ENCODE measurements at regions not wholly inside any gene's neighbourhood (a gene's known extent, or its start where the extent isn't known, plus 50 kb on each side); places are given as distances from the start of the nearest gene placed in this dataset.

DNA sequence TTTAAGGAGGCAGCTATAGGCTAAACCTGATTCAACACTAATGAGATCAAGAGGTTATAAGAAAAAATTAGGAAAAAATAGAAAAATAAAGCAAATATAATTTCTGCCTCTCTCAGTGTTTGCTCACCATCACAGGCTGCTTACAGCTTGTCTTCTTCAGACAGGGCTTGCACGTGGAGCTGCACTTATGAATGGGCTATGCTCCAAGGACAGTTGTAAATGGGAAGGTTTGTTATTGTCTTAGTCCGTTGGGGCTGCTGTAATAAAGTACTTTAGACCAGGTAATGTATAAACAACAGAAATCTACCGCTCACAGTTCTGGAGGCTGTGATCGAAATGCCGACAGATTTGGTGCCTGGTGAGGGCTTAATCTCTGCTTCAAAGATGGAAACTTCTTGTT, 219.8 kb downstream of the NEBL start:
- H3K36me3 ChIP-seq (ENCODE audit: control insufficient read depth, insufficient read depth, low read length) = no peaks in the 10 kb centered on the region
- POLR2A ChIA-PET = no interaction called here
- TF ChIP-seq, protein P1, sequence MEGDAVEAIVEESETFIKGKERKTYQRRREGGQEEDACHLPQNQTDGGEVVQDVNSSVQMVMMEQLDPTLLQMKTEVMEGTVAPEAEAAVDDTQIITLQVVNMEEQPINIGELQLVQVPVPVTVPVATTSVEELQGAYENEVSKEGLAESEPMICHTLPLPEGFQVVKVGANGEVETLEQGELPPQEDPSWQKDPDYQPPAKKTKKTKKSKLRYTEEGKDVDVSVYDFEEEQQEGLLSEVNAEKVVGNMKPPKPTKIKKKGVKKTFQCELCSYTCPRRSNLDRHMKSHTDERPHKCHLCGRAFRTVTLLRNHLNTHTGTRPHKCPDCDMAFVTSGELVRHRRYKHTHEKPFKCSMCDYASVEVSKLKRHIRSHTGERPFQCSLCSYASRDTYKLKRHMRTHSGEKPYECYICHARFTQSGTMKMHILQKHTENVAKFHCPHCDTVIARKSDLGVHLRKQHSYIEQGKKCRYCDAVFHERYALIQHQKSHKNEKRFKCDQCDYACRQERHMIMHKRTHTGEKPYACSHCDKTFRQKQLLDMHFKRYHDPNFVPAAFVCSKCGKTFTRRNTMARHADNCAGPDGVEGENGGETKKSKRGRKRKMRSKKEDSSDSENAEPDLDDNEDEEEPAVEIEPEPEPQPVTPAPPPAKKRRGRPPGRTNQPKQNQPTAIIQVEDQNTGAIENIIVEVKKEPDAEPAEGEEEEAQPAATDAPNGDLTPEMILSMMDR (IDR thresholded peaks at IDR 0.05; ENCODE audit: insufficient read depth, low read depth, low read length) = no peak
- H3K4me3 ChIP-seq (ENCODE audit: low read depth, low read length) = no peak overlapping the region
- CTCF ChIA-PET = no interaction called here
- no peak for DNase-seq (ENCODE audit: low read depth)
- no peaks in the 10 kb centered on the region for H3K27me3 ChIP-seq (ENCODE audit: control insufficient read depth, insufficient read depth, low read length)

DNA sequence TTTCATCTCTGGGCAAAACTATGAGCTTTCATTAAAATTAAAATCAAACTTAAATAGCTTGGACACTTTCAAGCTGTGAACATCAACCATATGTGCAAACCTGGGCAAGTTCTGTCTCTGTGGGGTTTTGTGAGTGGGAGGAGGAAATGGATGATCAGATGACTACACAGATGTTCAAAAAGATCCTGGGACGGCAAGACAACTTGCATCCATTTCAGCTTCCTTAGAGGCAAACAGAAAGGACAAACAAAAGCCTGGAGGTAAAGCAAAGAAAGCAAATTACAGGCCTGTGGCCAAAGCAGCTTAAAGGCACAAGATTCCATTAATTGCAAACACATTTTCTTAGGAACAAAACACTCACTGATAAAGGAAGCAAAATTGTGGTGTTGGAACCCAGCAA, 222.2 kb downstream of the NEBL start:
- Histone ChIP-seq H3K36me3 (ENCODE audit: control insufficient read depth, insufficient read depth, low read length) (no peaks in the 10 kb centered on the region), H3K4me3 (ENCODE audit: low read depth, low read length) (no peak overlapping the region), H3K27me3 (ENCODE audit: control insufficient read depth, insufficient read depth, low read length) (no peaks in the 10 kb centered on the region)
- TF ChIP-seq, protein P1 (IDR thresholded peaks at IDR 0.05; ENCODE audit: insufficient read depth, low read depth, low read length) = no peak
- CTCF ChIA-PET = no interaction called here
- DNase-seq (ENCODE audit: low read depth) = no peak
- POLR2A ChIA-PET = no interaction called here

DNA sequence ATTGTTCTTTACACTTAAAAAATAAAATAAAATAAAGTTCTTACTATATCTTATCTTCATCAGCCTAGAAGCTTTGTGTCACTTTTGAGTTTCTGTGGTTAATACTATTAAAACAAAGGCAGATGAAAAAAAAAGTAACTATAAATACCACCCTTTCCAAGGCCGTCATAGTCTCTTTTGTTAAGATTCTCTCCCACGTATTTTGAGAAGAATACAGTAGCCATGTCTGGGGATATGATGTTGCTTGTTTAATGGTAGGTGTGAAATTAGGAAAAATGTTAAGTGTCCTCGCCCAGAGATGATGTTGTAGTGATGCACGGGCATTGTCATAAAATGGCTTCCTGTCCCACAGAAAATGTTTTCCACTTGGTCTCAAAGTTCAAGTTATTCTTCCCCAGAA, 223.9 kb downstream of the NEBL start:
- POLR2A ChIA-PET = no interaction called here

DNA sequence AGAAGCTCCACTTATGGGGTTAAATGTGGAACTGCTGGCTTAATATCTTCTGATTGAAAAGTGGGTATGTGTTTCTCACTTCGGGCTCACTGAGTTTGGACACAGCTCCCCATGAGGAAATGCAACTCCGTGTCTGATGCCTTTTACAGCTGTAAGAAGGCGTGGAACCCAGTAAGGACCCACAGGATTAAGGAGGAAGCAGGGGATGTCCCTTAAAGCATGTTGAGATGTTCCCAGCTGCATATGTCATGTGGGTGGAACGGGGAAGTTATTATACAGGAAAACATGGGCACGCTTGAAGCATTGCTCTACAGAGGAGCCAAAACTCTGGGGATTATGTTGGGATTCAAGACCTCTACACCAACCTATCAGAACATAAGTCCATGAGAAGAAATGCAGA, 224.4 kb downstream of the NEBL start:
- Histone ChIP-seq H3K4me3 (ENCODE audit: low read depth, low read length) (no peak overlapping the region), H3K36me3 (ENCODE audit: control insufficient read depth, insufficient read depth, low read length) (no peaks in the 10 kb centered on the region), H3K27me3 (ENCODE audit: control insufficient read depth, insufficient read depth, low read length) (no peaks in the 10 kb centered on the region)
- DNase-seq (ENCODE audit: low read depth) = no peak
- POLR2A ChIA-PET = no interaction called here
- TF ChIP-seq, protein P1 (IDR thresholded peaks at IDR 0.05; ENCODE audit: insufficient read depth, low read depth, low read length) = no peak
- CTCF ChIA-PET = no interaction called here

More for the DNA sequence above, 223.9 kb downstream of the NEBL start:
- Histone ChIP-seq H3K27me3 (ENCODE audit: control insufficient read depth, insufficient read depth, low read length) (no peaks in the 10 kb centered on the region), H3K4me3 (ENCODE audit: low read depth, low read length) (no peak overlapping the region), H3K36me3 (ENCODE audit: control insufficient read depth, insufficient read depth, low read length) (no peaks in the 10 kb centered on the region)
- TF ChIP-seq, protein P1 (IDR thresholded peaks at IDR 0.05; ENCODE audit: insufficient read depth, low read depth, low read length) = no peak
- no peak for DNase-seq (ENCODE audit: low read depth)
- CTCF ChIA-PET = no interaction called here

DNA sequence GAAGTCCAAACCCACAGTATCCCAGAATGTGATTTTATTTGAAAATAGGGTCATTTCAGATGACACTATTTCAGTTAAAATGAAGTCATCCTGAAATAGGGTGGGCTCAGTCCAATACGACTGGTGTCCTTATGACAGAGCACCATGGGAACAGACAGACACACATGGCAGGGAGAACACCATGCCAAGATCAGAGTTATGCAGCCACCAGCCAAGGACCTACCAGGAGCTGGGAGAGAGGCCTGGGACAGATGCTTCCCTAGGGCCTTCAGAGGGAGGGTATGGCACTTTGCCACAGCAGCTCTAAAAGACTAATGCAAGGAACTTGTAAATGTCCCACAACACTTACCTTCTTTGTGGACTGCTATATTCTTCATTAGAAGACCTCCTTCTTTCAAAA, 226.5 kb downstream of the NEBL start:
- H3K27me3 ChIP-seq (ENCODE audit: control insufficient read depth, insufficient read depth, low read length) = no peaks in the 10 kb centered on the region
- TF ChIP-seq, protein P1 (IDR thresholded peaks at IDR 0.05; ENCODE audit: insufficient read depth, low read depth, low read length) = no peak
- H3K36me3 ChIP-seq (ENCODE audit: control insufficient read depth, insufficient read depth, low read length) = no peaks in the 10 kb centered on the region
- POLR2A ChIA-PET = no interaction called here
- no peak overlapping the region for H3K4me3 ChIP-seq (ENCODE audit: low read depth, low read length)
- CTCF ChIA-PET = no interaction called here
- DNase-seq (ENCODE audit: low read depth) = no peak
